Fibroblast of gingiva (primary cell): ENCODE measurements at regions not wholly inside any gene's neighbourhood (a gene's known extent, or its start where the extent isn't known, plus 50 kb on each side); places are given as distances from the start of the nearest gene placed in this dataset.

ENCODE experiments used
- DNase-seq: peaks from one replicate; pipeline ENCODE4 v3.0.0-alpha.2; 2011; ENCODE audit warnings: low read depth

DNA sequence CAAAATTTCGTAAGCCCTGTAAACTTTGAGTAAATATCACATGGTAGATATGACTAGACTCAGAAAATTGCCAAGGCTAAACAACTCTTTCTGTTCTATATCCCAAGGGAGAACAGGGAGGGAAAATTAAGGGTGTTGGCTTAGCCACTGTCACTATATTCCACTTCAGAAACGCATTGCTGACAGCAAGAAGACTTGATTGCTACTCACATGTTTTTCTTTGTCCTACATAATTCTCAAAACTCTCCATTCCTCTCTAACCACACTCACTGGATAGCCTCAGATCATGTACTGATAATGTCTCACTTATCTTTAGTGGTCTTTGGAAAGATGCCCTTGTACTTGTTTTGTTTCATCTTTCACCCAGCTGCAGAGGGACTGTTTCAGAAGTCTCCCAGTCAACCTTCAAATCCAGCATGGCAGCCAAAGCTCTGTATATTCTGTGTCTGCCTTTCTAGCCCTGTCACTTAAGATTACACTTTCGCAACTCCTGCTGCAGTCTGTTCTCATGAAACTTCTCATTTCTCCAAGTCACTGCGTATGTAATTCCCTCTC lies 582.4 kb upstream of the FZD8 start:
- DNase-seq, result peak; percentile 11

DNA sequence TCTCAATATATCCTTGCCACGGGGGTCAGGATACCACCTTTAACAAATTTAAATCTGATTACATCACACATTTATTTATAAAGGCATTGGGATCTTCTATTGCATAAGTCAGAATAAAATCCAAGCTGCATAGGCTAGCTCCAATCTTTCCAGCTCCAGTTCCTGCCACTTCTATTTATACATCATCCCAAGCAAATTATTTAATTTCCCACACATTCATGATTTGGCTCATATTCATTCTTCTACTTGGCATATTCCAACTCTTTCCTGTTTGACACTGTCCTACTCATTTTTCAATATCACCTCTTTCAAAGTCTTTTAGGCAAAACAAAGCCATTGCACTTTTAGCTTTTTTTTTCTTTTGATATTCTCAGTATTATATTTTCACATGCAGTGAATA lies 579.0 kb upstream of the FZD8 start:
- no peak for DNase-seq

DNA sequence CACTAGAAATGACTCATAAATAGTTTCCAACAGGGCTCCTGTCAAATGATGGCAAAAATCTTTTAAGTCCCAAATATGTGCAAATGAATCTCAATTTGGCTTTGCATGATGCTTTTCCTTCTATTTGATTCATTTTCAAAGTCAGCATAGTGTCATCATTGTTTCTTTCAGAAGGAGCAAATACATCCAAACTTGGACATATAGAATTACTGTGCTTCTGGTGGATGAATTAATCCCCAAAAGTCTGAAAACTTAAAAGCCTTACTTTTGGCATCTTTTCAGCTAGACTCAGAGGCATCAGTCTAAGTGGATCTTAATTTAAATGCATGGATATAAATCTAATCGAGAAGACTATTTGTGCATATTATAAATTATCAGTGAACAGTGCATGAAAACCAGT lies 578.1 kb upstream of the FZD8 start:
- no peak for DNase-seq

DNA sequence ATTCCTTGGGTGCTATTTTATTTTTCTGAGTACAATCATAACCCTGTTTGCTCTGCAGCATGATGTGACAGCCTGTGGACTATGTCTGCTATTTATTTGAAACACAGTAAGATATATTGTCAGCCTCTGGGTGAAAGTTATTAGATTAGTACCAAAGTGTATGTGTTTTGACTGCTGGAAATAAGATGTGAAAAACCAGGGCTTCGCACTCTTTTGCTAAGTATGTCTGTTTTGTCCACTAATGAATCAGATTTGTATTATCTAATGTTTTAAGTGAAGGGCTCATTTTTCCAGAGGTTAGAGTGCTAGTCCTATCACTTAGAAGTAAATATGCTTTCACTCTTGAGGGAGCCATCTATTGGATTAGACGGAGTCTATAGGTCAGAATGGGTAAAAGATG lies 569.8 kb upstream of the FZD8 start:
- no peak for DNase-seq

DNA sequence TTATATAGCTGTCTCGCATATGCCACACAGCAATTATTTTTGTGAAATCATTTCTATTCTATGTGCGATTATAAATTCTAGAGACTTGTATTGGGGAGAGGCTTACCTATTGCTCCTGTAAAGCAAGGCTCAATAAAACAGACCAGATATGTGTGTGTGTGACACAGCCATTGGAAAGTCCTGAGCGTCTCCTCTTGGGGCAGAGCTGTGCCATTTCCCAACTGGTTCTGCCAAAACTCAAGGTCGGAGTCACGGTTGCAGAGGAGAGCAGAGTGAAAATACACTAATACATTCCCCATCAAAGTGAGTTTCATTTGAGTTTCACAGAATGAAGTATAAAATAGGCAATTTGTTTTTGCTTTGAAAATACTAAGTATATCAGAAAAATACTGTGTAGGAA lies 567.4 kb upstream of the FZD8 start:
- no peak for DNase-seq

DNA sequence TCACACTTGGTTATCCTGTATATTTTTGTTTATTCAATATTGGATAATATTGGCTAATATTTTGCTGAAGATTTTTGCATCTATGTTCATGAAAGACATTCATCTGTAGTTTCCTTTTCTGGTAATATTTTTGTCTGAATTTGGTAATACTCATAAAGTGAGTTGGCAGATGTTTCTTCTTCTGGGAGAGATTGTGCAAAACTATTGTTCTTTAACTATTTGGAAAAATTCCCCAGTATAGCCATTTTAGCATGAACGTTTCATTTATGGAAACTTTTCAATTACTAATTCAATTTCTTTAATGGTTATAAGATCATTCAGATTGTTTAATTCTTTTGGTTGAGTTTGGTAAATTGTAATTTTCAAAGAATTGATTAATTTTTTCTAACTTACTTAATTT lies 560.8 kb upstream of the FZD8 start:
- DNase-seq, result no peak

DNA sequence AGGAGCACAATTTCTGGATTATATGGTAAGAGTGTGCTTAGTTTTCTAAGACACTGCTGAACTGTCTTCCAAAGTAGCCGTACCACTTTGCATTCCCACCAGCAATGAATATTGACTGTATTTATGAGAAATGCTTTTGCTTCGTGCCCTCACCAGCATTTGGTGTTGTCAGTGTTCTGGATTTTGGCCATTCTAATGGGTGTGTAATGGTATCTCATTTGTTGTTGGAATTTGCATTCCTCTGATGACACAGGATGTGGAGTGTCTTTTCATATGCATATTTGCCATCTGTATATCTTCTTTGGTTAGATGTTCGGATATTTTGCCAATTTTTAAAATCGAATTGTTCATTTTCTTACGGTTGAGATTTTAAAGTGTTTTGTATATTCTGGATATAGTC lies 558.5 kb upstream of the FZD8 start:
- no peak for DNase-seq

DNA sequence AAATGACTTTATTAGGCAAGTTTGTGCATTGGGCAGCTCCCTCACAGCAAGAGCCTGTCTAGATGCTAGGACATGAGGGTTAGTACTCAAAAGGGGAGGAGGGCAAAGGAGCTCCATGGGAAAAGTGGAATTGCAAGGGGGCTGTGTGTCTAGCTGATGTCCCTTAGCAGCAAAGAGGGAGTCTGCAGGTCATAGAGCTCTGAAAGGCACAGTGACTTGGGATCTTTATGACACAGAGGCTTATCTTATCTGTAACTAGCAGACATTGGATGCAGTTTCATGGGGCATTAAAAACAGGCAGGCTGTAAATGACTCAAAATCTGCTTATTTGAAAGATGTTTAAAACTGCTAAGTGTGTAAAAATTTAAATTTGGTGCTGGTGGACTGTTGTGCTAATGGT lies 556.2 kb upstream of the FZD8 start:
- DNase-seq, result no peak

DNA sequence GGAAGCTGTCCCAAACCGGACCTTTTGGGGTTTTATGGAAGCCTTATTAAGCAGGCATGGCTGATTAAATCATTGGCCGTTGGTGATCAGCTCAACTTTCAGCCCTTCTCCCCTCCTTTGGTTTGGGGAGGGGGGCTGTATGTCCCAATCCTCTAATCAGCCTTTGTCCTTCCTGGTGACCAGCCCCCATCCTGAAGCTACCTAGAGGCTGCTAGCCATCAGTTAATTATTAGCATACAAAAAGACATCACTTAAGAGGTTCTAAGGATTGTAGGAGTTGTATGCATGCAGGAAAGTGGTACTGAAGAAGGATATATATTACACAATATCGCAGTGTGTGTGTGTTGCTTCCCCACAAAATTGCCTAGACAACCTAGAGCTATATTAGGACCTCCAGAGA lies 553.3 kb upstream of the FZD8 start:
- no peak for DNase-seq

DNA sequence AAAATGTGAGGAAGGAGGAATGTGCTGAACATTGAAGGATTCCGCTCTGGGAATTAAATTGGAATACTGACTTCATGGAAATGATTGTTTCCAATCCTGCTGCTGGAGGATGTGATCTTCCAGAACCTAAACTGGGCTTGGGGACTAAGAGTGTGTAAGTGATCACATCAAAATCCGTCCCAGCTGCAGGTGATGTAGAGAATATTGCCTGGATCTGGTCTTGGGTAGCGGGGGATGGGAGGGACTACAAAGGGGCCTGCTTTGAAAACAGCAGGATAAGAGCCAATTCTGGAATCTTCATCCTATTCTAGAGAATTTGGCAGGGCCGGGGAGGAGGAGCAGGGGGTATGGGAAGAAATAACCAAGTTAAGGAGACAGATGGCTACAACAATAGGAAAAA lies 552.2 kb upstream of the FZD8 start:
- no peak for DNase-seq

DNA sequence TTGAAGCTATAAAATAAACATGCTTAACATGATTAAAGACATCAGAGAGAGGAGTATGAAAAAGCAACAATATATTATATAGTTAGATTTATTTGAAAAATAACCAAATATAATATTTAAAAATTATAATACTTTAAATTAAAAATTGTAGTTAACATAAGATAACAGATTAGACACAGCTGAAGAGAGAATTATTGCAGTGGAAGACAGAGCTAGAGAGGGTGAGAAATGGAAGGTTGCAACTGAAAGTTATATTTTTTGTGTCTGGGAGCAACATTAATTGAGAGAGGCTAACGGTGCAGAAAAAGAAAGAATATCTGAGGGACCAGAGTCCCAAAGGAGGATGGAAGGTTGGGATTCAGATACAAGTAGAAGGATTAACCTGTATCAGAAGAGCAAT lies 548.9 kb upstream of the FZD8 start:
- no peak for DNase-seq

DNA sequence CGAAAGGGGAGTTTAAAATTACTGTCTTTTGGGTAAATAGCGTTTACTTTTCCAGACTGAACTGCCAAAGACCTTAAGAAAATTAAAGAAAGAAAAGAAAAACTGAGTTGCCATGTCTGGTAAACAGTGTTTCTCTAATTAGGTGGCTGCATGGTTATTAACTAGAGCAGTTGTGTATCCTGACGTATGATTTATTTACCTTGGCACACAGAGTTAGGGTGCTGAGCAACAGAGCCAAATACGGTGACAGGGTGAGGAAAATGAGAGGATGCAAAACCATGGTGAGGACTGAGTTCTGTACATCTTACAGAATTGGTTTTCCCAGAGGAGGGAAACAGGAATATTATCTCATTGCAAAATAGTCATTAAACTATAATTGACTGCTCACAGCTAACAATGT lies 546.4 kb upstream of the FZD8 start:
- DNase-seq, result no peak

DNA sequence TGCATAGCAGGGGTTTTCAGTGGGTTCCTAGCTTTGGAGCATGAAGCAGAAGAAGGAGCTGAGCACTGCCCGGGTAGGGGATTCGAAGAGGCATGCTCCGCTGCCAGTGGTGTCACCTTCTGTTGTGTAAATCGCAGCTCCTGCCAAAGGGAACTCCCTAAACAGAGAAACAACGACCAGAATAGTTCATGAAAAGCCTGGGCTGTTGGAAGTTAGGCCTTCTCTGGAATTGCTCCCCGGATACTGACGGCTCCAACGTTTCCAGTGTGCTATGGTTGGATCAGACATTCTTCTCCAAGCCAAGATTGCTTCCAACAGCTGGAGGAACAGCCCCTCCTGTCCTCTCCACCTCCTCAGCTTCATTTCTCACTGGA lies 546.0 kb upstream of the FZD8 start:
- DNase-seq, result no peak

DNA sequence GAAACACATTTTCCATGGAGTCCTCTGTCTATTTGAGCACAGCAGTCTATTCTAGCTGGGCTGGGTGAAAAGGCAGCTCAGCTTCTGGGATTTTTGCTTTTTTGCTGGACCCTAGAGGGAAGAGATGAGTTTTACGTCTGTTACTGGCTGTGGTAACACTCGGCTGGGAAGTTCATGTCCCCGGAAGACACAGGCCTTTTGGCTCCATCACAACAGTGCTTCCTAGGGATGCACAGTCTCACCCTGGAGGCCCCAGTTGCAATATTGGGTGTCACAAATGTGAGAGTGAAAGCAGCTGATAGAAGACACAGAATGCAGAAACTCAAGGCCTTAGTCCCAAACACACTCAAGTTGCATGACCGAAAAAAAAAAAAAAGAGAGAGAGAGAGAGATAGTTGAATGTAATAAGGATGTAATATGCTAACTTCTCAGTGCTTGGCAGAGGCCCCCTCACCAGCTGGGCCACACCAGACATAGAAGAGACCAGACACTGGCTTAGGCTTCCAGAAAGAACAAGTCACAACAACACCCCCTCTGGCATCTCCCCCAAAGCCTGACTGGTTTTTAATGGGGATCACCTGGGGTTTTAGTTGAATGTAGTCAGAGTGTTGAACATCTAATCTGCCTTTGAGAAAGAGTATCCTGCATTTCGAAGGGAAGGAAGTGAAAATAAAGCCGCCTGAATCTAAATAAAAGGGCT lies 545.4 kb upstream of the FZD8 start:
- no peak for DNase-seq

DNA sequence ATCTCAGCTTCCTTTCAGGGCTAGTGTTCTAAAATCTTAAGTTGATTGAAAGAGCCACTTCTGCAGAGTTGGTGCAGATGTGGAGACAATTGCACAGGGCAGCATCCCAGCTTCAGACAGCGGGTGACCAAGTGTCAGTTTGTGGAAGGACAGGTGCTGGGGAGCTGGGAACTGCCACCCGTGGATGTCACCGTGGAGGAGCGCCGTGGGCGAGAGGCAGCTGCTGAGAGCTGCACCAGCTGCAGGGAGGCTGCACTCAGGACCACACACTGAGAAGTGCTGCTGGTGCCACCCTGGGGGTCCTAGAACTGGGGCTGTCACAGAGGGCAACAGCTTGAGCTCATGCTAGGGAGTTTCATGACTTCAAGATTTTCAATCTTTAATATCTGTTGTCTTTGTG lies 543.0 kb upstream of the FZD8 start:
- no peak for DNase-seq

DNA sequence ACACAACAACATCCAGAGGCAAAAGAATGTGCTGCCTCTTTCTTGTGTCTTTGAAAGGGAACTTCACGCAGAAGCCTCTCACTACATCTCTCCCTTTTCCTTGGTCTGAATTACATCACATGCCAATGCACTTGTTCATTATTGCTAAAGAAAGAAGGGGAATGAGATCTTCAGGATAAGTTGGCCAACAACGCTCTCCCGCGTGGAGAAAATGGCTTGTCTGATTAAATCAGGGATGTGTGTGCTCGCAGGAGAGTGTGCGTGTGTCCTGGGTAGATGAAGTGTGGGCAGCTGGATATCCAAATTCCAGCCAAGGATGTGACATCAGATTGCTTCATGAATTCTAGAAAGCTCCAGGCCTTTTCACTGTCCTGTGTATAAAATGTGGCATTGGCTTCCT lies 541.6 kb upstream of the FZD8 start:
- DNase-seq, result no peak

DNA sequence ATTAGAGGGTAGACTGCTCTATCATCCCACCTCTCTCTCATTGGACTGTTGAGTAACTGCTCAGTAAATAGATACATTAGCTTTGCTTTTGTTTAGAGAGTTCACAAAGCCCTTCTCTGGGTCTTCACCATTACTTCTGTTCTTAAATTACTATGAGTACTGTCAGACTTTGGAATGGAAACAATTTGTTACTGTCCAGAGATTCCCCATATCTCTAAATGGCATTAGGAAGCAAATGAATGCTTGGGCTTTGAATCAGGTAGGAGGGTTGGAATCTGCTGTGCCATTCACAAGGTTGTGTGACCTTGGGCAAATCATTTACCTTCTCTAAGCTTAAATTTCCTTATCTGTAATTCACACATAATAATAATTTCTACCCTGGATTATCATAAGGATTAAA lies 541.0 kb upstream of the FZD8 start:
- no peak for DNase-seq

DNA sequence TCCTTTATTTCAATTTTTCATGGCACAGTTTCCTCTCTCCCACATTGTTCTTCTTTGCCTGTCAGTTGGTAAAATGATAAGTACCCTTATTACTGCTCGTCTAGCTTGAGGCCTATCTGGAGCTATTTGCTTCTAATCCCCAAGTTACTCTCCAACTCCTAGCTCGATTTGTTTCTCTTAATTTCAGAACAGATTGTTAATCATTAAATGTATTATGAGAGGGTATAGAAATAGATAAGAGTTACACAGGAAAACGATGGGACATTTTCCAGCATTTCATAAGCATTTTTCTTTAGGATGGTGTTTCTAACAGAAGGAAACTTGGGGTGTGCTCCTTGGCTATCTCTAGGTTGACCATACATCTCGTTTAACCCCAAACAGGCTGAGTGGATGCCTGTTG lies 540.5 kb upstream of the FZD8 start:
- DNase-seq, result no peak

DNA sequence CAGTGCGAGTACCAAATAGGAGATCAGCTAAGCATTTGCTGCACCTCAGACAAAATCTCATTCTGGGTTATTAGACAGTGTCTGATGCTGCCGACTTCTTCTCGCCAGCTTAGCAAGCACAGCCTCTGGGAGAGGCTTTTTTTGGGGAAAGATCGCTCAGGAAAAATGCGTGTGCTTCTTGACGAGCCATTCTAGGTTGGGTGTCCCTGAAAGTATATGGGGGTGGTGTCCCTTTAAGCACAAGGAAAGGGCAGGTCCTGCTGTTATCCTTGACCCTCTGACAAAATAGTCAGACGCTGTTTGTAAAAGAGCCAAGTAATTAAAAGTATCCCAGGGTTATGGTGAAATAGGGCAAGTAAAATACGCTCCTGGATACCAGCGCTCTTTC lies 540.1 kb upstream of the FZD8 start:
- no peak for DNase-seq

DNA sequence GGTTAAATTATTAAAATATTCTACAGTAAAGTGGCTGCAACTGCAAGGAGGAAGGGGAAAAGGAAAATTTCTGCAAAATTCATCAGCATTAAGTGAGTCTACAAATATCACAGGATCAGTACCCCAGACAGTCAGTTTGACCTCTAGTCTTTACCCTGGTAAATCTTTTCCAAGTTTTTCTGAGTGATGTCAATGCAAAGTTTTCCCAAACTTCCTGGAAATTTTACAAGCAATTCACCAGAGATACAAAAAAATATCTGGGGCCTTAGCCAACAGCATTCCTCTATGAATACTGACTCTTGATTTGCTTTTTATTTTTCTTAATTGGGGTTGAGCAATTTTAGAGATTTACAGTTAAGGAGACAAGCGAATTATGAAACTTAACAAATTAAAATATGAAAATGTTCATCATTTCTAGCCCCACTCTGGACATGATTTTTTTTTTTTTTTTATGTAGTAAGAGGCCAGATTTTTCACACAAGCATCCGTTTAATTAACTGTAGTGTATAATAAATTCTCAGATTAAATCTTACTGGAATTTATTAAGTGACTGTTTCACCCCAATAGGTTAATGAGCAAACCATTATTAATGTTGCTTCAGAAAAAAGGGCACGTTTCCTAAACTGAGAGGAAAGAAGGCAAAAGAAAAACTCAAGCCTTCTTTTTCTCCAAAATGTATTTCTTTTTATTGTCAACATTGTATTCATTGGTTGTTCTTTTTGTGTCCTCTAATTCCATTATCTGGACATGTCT lies 539.5 kb upstream of the FZD8 start:
- peak; percentile 40 for DNase-seq

DNA sequence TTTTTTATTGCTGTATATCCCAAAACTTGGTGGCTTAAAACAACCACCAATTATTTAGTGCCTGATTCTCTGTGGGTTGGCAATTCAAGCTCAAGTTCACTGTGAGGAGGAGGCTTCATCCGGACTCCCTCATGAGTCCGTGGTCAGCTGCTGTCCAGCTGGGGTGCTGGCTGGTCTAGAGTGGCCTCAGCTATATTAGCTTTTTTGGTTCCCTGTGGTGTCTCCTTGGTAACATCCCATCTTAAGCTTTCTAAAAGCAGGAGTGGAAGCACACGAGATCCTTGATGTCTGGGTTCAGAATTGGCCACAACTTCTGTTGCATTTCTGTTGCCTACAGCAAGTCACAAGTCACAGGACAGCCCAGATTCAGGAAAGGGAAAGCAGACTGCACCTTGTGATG lies 536.5 kb upstream of the FZD8 start:
- DNase-seq, result no peak

DNA sequence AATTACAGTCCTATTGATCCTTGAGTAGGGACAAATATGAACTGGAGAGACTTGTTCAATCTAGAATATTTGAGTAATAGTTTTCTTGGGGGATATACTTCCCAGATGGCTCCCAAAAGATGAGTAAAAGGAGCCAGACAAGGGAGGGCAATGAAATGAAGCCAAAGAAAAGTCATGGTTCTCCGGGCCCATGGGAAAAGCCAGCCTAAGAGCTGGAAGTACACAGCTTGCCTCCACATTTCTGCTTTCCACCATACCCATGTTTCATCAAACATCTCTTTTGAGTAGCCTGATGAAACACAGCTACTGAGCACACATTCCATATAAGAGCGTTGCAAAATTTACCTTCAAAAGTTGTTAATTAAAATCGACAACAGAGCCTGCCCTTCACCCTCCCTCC lies 535.0 kb upstream of the FZD8 start:
- DNase-seq, result no peak

DNA sequence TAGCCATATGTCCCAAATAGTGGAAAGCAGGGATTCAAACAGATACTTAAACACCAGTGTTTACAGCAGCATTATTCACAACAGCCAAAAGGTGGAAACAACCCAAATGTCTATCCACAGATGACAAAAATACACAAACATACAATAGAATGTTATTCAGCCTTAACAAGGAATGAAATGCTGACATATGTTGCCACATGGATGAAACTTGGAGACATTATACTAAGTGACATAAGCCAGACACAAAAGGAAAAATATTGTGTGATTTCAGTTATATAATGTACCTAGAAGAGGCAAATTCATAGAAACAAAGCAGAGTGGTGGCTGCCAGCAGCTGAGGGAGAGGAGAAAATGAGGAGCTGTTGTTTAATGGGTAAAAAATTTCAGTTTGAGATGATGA lies 533.9 kb upstream of the FZD8 start:
- DNase-seq, result no peak

DNA sequence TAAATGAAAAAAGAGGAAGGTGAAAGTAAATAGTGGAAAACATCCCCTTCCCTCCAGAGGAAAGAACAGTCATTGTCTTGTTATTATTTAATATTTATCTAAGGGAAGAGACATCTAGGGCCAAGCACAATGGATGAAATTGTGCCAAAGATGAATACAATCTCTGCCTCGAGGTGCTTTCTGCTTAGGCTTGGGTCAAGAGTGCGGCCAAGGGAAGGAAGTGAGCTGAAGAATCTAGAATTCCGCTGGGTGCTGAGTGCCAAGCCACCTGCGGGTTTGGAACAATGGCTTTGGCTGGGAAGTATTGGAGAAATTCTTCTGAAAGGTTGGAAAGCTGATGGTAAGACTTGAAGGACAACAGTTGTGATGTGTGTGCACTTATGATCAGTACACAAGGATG lies 531.3 kb upstream of the FZD8 start:
- no peak for DNase-seq
